ENCODE measurements at regions not wholly inside any gene's neighbourhood (a gene's known extent, or its start where the extent isn't known, plus 50 kb on each side); places are given as distances from the start of the nearest gene placed in this dataset.

- TF ChIP-seq TAF1 (IDR thresholded peaks at IDR 0.05; ENCODE audit: low read depth): no peak
These were observed 257.4 kb upstream of the UBASH3B start for GRCh38 chr11:122398167-122398566.

- no peak for TF ChIP-seq TCF12 (IDR thresholded peaks at IDR 0.05; ENCODE audit: low read depth)
- no peak for TF ChIP-seq YY1 (IDR thresholded peaks at IDR 0.05; ENCODE audit: low read depth)
These were observed 260.2 kb upstream of the UBASH3B start for GRCh38 chr11:122395282-122395681.

- TF ChIP-seq ZBTB7A (IDR thresholded peaks at IDR 0.05; ENCODE audit: low read depth) (no peak), EGR1 (IDR thresholded peaks at IDR 0.05) (no peak), TEAD4 (IDR thresholded peaks at IDR 0.05) (no peak; the same call in 1 of the 2 replicates), RAD21 (IDR thresholded peaks at IDR 0.05; ENCODE audit: low read depth) (no peak), TAF1 (IDR thresholded peaks at IDR 0.05; ENCODE audit: low read depth) (no peak), USF1 (IDR thresholded peaks at IDR 0.05) (peak; percentile 35; the same call in 1 of the 2 replicates), CEBPB (IDR thresholded peaks at IDR 0.05) (no peak), EP300 (IDR thresholded peaks at IDR 0.05; ENCODE audit: borderline replicate concordance) (peak; percentile 54; the same call in 1 of the 2 replicates), REST (IDR thresholded peaks at IDR 0.05; ENCODE audit: low read depth) (no peak), NFIC (IDR thresholded peaks at IDR 0.05) (peak; percentile 82), CREB1 (IDR thresholded peaks at IDR 0.05; ENCODE audit: low read depth) (no peak), FOXM1 (IDR thresholded peaks at IDR 0.05; ENCODE audit: borderline replicate concordance, low read depth) (no peak), MAX (IDR thresholded peaks at IDR 0.05) (peak; percentile 88), TCF12 (IDR thresholded peaks at IDR 0.05; ENCODE audit: low read depth) (0 out of 2 replicates have a peak, but pooled peaks have one; percentile 29), YY1 (IDR thresholded peaks at IDR 0.05; ENCODE audit: low read depth) (peak; percentile 55; the same call in 1 of the 2 replicates)
These were observed 261.2 kb upstream of the UBASH3B start for GRCh38 chr11:122394313-122394712.

- TF ChIP-seq NFIC (IDR thresholded peaks at IDR 0.05): no peak
- no peak for TF ChIP-seq REST (IDR thresholded peaks at IDR 0.05; ENCODE audit: low read depth)
- no peak for TF ChIP-seq TCF12 (IDR thresholded peaks at IDR 0.05; ENCODE audit: low read depth)
- no peak for TF ChIP-seq YY1 (IDR thresholded peaks at IDR 0.05; ENCODE audit: low read depth)
- no peak for TF ChIP-seq USF1 (IDR thresholded peaks at IDR 0.05)
- TF ChIP-seq TAF1 (IDR thresholded peaks at IDR 0.05; ENCODE audit: low read depth): no peak
- no peak for TF ChIP-seq TEAD4 (IDR thresholded peaks at IDR 0.05)
- TF ChIP-seq MAX (IDR thresholded peaks at IDR 0.05): no peak
- TF ChIP-seq EP300 (IDR thresholded peaks at IDR 0.05; ENCODE audit: borderline replicate concordance): no peak
- TF ChIP-seq CEBPB (IDR thresholded peaks at IDR 0.05): no peak
These were observed 262.2 kb upstream of the UBASH3B start for GRCh38 chr11:122393209-122393860.

GRCh38 chr11:122392508-122392907, 263.0 kb upstream of the UBASH3B start:
- TF ChIP-seq EGR1 (IDR thresholded peaks at IDR 0.05): no peak
- no peak for TF ChIP-seq EP300 (IDR thresholded peaks at IDR 0.05; ENCODE audit: borderline replicate concordance)
- TF ChIP-seq YY1 (IDR thresholded peaks at IDR 0.05; ENCODE audit: low read depth): no peak
- TF ChIP-seq CREB1 (IDR thresholded peaks at IDR 0.05; ENCODE audit: low read depth): no peak
- no peak for TF ChIP-seq TCF12 (IDR thresholded peaks at IDR 0.05; ENCODE audit: low read depth)
- no peak for TF ChIP-seq CEBPB (IDR thresholded peaks at IDR 0.05)
- no peak for TF ChIP-seq REST (IDR thresholded peaks at IDR 0.05; ENCODE audit: low read depth)
- no peak for TF ChIP-seq MAX (IDR thresholded peaks at IDR 0.05)
- no peak for TF ChIP-seq TAF1 (IDR thresholded peaks at IDR 0.05; ENCODE audit: low read depth)
